Ishikawa (cell line): ENCODE measurements at regions not wholly inside any gene's neighbourhood (a gene's known extent, or its start where the extent isn't known, plus 50 kb on each side); places are given as distances from the start of the nearest gene placed in this dataset.

Source experiments
- CEBPB ChIP-seq: IDR thresholded peaks from 2 replicates; pipeline ENCODE4 v1.6.1; 2012
- EGR1 ChIP-seq: IDR thresholded peaks from 2 replicates; pipeline ENCODE4 v1.6.1; 2012
- FOXM1 ChIP-seq: IDR thresholded peaks from 2 replicates; pipeline ENCODE4 v1.6.1; 2012; ENCODE audit warnings: low read depth, borderline replicate concordance
- MAX ChIP-seq: IDR thresholded peaks from 2 replicates; pipeline ENCODE4 v1.6.1; 2012
- RAD21 ChIP-seq: IDR thresholded peaks from 2 replicates; pipeline ENCODE4 v1.6.1; 2012; ENCODE audit warnings: low read depth
- REST ChIP-seq: IDR thresholded peaks from 2 replicates; pipeline ENCODE4 v1.6.1; 2012; ENCODE audit warnings: low read depth, mild to moderate bottlenecking
- USF1 ChIP-seq: IDR thresholded peaks from 2 replicates; pipeline ENCODE4 v1.6.1; 2012
- YY1 ChIP-seq: IDR thresholded peaks from 2 replicates; pipeline ENCODE4 v1.6.1; 2012; ENCODE audit warnings: low read depth

GRCh38 chr15:31208817-31209216 lies 107.3 kb upstream of the TRPM1 start:
- TF ChIP-seq CEBPB (no peak), REST (no peak), YY1 (no peak), FOXM1 (no peak), USF1 (no peak), EGR1 (no peak), RAD21 (no peak), MAX (no peak)
